ENCODE measurements at regions not wholly inside any gene's neighbourhood (a gene's known extent, or its start where the extent isn't known, plus 50 kb on each side); places are given as distances from the start of the nearest gene placed in this dataset.
"Not testable (repeated sequence)": the region's sequence is repeated elsewhere in the genome, so short reads cannot be mapped to it uniquely, and the experiment has no call there.

DNA sequence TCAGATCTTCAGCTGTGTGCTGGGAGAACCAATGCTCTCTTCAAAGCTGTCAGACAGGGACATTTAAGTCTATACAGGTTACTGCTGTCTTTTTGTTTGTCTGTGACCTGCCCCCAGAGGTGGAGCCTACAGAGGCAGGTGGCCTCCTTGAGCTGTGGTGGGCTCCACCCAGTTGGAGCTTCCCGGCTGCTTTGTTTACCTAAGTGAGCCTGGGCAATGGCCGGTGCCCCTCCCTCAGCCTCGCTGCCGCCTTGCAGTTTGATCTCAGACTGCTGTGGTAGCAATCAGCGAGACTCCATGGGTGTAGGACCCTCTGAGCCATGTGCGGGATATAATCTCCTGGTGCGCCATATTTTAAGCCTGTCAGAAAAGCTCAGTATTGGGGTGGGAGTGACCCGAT, 745.8 kb upstream of the POU3F2 start:
- not testable (repeated sequence) for DNase-seq (ENCODE audit: extremely low read depth in 1 of 2, low read depth in 1 of 2)

DNA sequence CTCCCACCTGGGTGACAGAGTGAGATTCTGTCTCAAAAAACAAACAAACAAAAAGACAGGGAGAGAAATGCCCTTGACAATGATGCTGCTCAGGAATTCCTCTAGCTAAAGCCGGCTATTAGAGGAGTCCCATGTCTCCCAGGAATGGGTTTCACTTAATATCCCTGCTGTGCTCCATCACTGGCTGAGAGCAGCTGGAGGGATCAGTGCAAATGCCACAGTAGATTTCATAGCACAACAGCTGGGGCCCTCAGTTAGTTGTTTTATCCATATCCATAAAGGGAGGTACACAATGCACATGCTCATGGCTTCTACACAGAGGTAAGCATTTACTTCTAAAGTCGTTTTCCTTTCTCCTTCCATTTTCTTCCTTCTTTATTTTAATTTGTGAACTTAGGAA, 742.0 kb upstream of the POU3F2 start:
- DNase-seq (ENCODE audit: extremely low read depth in 1 of 2, low read depth in 1 of 2) = no peak

DNA sequence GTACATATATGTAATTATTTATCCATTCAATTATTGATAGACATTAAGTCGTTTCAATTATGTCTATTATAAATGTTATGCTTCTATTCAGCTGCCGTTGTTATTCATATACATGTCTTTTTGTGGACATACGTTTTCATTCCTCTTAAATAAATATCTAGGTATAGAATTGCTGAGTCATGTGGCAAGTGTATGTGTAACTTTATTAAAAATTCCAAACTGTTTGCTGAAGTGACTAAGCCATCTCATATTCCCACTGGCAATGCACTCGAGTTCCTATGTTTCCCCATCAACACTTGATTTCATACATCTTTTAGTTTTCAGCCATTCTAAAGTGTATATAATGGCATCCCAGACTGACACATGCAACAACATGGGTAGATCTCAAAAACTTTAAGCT, 739.7 kb upstream of the POU3F2 start:
- no peak for DNase-seq (ENCODE audit: extremely low read depth in 1 of 2, low read depth in 1 of 2)

DNA sequence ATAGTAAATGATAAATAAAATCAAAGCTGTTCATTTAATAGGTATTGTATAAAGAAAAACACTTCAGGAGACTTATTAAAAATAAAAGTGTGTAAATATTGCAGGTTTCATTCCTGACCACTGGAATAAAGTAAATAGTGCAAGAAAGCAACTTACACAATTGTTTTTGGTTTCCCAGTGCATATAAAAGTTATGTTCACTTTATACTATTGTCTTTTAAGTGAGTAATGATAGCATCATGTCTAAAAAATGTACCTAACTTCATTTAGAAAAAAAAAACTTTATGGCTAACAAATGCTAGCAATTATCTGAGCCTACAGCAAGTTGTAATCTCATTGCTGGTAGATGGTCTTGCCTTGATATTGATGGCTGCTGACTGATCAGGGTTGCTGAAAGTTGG, 726.6 kb upstream of the POU3F2 start:
- DNase-seq (ENCODE audit: extremely low read depth in 1 of 2, low read depth in 1 of 2) = no peak

DNA sequence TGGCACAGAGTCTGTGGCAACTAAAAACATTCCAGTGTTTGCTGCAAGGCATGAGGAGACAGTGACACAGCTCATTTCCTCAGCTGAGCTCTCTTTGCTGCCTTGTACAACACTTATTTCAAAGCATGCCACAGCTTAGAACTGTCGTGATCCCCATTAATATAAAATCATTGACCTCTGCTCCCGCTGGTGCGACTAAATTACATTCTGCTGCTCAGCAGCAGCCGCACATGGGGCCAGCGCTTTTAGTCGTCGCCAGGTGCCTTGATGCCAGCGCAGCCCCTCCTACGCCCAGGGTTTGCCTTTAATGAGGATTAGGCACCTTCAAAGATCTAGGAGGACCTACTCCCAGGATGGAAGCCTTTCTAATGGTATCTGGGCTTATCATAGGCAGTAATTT, 717.9 kb upstream of the POU3F2 start:
- no peak for DNase-seq (ENCODE audit: extremely low read depth in 1 of 2, low read depth in 1 of 2)

- DNase-seq (ENCODE audit: extremely low read depth in 1 of 2, low read depth in 1 of 2) = no peak
Observed at GRCh38 chr6:98117068-98117467, 717.3 kb upstream of the POU3F2 start.

DNA sequence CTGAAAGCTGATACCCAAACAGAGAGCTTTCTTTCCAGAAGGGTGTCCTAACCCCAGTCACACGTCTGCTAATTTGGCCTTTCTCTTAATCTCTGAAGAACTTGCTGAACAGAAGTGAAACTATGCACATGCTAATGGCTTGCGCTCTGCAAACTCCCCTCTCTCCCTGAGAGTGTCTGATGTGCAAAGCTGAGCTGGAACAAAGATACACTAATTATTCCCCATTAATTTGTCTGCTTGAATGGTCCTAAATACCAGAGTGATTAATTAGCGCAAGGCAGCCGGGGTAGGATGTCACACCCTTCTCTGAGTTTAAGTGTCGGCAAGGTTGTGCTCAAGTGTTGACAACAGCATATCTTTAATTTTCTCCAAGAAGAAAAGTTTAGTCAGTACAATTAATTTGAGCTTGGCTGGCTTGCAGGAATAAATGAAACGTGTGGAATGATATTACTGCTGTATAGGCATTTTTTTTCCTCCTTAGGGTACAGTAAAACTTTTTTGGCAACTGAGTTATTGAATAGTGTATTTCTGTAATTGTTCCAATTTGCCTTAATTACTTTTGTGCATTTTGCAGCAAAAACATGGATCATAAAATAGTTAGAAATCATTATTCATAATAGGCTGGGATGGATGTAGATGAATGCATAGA, 715.9 kb upstream of the POU3F2 start:
- no peak for DNase-seq (ENCODE audit: extremely low read depth in 1 of 2, low read depth in 1 of 2)

- no peak for DNase-seq (ENCODE audit: extremely low read depth in 1 of 2, low read depth in 1 of 2)
Observed at GRCh38 chr6:98124171-98124570, 710.2 kb upstream of the POU3F2 start.

DNA sequence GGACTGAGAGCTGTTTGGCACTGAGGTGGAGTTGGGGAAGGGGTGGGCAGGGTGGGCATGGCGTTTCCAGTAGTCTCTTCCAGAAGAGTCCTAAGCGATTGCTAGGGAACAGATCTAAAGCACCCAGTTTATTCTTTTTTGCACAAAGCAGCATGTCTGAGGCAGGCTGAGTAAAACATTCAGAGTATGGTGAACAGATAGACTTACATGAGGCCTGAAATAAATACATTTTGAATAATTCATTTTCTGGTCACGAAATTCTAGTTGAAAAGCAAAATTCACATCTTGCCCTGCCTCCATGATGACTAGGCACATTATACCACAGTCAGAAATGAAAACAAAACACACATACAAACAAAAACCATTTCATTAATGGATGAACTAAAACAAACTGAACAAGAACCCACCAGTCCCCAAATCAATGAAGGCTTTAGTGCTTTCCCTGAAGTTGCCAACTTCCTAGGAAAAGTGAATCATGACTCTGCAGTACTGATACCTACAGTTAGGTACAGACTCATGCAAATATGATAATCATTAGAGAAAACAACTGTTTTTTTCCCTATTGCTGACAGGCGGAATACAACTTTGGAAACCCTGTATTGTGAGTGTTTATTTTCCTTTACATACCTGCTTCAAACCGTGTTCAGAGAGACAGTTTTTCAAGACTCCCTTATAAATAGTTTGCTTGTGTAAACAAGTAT, 702.9 kb upstream of the POU3F2 start:
- DNase-seq (ENCODE audit: extremely low read depth in 1 of 2, low read depth in 1 of 2) = no peak

DNA sequence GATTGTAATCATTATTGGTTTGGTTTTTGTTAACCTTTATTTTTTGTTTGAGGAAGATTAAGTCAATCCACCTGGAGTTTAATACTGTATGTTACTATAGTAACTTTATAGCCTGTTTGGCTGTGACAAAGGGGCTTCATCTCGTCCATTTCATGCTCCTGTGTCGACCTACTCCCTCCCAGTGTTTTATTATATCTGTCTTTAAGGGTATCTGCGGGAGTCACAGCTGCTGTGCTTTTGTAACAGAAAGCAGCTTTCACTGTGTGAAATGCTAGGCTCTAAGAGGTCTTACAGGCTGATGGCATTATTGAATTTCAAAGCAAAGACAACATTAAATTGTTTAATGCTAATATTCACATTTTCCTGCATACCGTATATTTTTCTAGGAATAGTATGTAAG, 698.0 kb upstream of the POU3F2 start:
- DNase-seq (ENCODE audit: extremely low read depth in 1 of 2, low read depth in 1 of 2) = no peak

DNA sequence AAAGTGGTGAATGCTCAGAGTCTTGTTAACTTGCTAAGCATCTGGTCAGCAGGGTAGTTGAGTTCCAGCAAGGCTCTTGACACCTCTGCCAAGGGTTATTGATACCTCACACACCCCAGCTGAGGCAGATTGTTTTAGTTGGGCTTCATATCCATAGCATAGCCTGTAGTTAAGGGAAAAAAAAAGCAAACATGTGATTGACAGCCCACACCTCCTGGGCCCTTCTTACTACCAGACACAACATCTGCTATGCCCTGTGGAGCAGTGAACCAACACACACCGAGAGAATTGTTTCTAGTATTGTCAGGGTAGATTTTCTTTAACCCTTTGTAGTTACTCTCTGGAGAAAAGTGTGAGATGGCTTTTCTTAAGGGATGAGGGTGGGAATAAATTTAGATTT, 697.0 kb upstream of the POU3F2 start:
- no peak for DNase-seq (ENCODE audit: extremely low read depth in 1 of 2, low read depth in 1 of 2)

GRCh38 chr6:98142839-98143238, 691.5 kb upstream of the POU3F2 start:
- no peak for DNase-seq (ENCODE audit: extremely low read depth in 1 of 2, low read depth in 1 of 2)

DNA sequence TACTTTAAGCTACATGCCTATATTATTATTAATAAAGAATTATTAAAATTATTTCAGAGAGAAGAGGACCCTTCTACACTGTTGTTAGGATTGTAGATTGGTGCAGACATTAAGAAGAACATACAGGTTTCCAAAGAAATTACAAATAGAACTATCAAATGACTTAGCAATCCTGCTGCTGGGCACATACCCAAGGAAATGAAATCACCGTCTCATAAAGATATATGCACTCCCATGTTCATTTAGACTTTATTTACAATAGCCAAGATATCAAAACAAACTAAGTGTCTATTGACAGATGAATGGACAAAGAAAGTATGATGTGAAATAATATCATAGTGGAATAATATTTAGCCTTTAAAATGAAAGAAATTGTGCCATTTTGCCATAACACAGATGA, 687.7 kb upstream of the POU3F2 start:
- DNase-seq (ENCODE audit: extremely low read depth in 1 of 2, low read depth in 1 of 2) = no peak

GRCh38 chr6:98156580-98156979, 677.8 kb upstream of the POU3F2 start:
- DNase-seq (ENCODE audit: extremely low read depth in 1 of 2, low read depth in 1 of 2) = no peak

- DNase-seq (ENCODE audit: extremely low read depth in 1 of 2, low read depth in 1 of 2) = no peak
Observed at GRCh38 chr6:98179606-98180005, 654.8 kb upstream of the POU3F2 start.

- no peak for DNase-seq (ENCODE audit: extremely low read depth in 1 of 2, low read depth in 1 of 2)
Observed at GRCh38 chr6:98200084-98200483, 634.3 kb upstream of the POU3F2 start.

DNA sequence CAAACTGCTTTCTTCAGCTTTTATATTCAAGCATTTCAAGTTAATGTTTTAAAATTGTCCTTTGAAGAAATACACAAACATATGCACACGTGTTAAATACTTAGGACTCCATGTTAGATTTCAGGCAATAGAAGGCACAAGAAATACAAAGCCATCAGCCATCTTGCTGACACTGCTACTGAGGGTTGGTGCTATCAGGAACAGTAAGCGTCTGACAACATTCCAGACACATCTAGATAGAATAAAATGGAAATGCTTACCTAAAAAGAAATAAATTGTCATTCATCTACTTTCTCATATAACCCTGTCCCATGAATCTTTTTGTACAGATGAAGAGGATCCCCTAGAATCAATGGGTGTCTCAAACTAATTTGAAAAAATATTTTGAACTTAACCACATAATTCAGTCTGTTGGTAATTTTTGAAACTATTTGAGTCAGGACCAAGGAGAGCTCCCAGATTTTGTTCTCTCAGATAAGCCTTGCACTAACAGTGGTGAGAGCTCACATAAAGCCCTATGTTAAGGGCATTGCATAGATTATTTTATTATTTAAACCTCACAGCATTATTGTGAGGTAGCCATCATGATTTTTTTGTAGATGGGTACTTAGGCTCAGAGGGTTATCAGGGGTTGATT, 631.1 kb upstream of the POU3F2 start:
- DNase-seq (ENCODE audit: extremely low read depth in 1 of 2, low read depth in 1 of 2) = no peak

GRCh38 chr6:98212468-98212867, 621.9 kb upstream of the POU3F2 start:
- DNase-seq (ENCODE audit: extremely low read depth in 1 of 2, low read depth in 1 of 2) = no peak

GRCh38 chr6:98215531-98215930, 618.8 kb upstream of the POU3F2 start:
- no peak for DNase-seq (ENCODE audit: extremely low read depth in 1 of 2, low read depth in 1 of 2)

DNA sequence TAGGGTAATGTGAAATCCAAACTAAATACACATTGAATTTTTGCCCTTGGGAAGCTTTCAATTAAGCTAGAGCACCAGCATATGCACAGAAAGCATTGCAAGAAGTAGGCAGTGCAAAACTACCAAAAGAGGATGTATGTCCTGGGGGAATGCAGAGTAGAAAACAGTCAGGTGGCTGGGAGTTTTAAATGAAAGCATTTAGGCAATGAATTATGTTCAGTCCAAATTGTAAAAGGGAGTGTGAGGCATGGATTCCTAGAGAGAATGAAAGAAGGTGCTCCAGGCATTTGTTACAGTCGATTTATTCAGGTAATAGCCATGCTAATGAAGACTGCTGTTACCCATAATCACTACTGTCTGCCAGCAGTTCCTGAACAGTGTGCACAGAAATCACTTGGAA, 604.1 kb upstream of the POU3F2 start:
- DNase-seq (ENCODE audit: extremely low read depth in 1 of 2, low read depth in 1 of 2) = no peak

DNA sequence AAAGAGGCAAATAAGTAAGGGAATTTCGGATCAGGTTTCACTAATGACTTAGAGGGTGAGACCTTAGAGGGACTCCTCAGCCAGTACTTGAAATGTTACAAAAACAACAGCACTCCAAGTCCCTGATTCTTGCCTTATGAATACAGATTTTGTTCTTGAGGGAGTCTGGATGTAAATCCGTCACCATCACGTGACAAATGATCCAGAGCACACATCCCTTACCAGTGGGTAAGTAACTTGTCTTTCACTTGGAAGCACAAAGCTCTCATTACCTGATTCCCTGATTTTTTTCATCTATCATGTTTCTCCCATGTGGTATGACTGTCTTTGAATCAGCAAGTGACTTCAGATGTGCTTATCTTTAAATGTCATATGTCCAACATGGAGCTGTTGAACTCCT, 595.3 kb upstream of the POU3F2 start:
- DNase-seq (ENCODE audit: extremely low read depth in 1 of 2, low read depth in 1 of 2) = no peak

- DNase-seq (ENCODE audit: extremely low read depth in 1 of 2, low read depth in 1 of 2) = no peak
Observed at GRCh38 chr6:98241630-98242029, 592.7 kb upstream of the POU3F2 start.
